Muscle of back (tissue), 3 donors: ENCODE measurements at regions not wholly inside any gene's neighbourhood (a gene's known extent, or its start where the extent isn't known, plus 50 kb on each side); places are given as distances from the start of the nearest gene placed in this dataset.

Source experiments
- DNase-seq, 3 donors: peaks; one replicate each; pipeline versions ENCODE4 v3.0.0 to v3.0.0-alpha.2; 2013

DNA sequence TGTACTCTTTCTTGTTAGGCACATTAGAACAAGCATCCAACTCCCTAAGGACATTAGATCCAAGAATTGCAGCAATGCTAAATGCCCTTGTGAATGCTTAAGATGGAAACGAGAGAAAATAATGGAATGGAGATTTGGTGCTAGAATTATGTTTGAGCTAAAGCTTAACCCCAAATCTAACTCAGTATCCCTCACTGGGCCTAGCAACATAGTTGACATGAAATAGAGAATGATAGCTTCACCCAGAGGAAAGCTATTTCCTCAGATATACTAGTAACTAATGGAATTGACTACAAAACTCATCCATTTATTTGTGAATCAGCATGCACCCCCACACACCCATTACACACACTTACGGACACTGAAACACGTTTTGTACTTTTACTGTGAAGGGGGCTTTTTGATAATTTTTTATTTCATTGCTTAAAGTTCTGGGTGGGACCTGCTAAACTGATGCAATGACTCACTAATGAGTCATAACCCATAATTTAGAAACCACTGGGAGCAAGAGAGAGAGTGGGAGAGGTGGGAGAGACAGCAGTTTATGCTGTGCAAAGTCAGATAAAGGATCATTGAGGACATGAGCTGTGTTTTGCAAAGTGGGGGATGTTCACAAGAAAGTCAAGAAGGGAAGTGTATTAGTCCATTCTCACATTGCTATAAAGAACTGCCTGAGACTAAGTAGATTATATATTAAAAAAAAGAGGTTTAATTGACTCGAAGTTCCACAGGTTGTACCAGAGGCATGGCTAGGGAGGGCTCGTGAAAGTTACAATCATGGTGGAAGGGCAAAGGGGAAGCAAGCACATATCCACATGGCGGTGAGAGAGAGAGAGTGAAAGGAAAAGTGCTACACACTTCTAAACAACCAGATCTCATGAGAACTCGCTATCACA lies 382.7 kb downstream of the SFMBT2 start:
- peak in 1 of 3 donors; percentile 18 for DNase-seq

DNA sequence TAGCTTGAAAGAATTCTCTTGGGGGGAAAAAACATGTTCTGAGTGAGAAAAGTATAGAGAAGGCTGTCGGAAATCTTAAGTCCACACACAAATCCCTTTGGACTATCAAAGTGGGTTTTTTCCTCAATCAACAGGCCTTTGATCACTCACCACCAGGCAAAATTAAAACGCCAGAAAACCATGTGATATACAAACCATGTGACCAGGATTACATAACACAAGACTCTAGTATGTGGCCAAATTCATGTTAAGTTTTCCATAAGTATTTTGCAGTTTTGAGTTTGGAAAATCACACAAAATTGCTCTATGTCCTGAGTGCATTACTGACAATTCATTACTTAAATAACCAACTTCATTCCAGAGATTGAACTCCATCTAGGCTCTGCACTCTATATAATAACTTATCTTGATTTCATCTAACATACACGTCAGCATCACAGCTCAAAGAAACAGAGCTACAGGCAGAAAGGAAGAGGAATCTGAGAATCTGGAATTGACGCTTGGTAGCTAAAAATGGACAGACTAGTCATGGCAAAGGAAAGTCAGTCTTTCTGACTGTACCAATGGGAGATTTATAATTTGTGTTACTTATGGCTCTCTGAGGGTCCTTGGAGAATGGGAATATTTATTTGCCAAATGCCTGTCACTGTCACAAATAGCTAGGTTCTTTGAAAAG lies 383.5 kb downstream of the SFMBT2 start:
- DNase-seq: peak in 1 of 3 donors; percentile 30

DNA sequence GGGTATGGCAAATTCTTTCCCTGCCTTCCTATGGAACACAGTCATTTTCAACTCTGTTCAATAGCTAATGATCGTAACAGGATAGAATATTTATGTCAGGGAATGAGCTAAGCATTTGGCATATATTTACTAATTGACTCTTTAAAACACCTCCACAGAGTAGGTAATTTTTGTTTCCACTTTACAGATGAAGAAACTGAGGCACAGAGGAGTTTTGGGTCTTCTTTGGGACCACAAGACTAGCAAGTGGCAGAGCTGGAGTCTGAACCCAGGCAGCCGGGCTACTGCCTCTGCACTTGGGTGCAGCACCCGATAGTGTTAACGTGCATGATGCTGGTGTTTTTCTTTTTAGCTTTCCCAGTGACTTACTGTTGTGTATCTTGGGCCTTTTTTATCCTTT lies 384.0 kb downstream of the SFMBT2 start:
- no peak for DNase-seq

GRCh38 chr10:7025296-7025695 lies 385.5 kb downstream of the SFMBT2 start:
- no peak for DNase-seq

DNA sequence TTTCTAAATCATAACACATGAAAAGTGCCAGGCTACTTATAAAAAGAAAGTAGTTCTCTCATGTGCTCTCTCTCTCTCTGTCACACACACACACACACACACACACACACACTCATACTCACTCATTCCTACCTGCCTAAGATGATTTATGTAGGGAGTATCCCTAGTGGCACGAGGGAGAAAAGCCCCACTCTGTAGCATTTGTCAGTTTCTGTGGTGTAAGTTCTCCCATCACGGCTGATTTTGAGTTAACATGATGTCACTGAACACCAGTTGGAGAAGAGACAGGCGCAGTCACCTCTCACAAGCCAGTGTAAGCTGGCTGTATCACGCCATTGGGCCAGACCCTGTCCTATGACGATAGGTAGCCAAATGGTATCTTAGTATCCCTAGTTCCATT lies 395.4 kb downstream of the SFMBT2 start:
- DNase-seq: no peak

GRCh38 chr10:7014721-7015120 lies 396.1 kb downstream of the SFMBT2 start:
- DNase-seq: no peak

GRCh38 chr10:7011994-7012393 lies 398.8 kb downstream of the SFMBT2 start:
- no peak for DNase-seq

- DNase-seq: no peak
Measured at GRCh38 chr10:7008645-7009044, 402.2 kb downstream of the SFMBT2 start.

- DNase-seq: no peak
Measured at GRCh38 chr10:7007600-7008190, 403.1 kb downstream of the SFMBT2 start.

DNA sequence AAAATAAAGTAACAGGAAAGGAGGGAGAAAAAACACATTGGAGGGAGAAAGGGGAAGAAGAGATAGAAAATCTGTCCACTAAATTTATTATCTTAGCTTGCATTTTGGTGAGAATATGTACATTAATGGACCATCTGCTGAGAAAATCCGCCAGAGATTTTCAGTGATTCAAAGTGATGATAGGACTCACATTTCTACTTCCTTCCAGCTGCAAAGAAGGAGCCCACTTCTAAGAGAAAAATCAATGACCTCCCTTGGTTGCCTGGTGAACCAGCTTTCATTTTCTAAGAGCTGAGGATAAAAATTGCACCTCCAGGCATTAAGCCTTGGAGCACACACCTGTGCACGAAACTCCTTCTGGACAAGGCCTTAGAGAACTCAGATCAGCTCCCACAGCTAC lies 404.3 kb downstream of the SFMBT2 start:
- peak; percentile 21 to 79 (median 46) for DNase-seq

- DNase-seq: no peak
Measured at GRCh38 chr10:7003831-7004395, 406.9 kb downstream of the SFMBT2 start.

- no peak for DNase-seq
Measured at GRCh38 chr10:7000061-7000460, 410.8 kb downstream of the SFMBT2 start.

GRCh38 chr10:6999232-6999925 lies 411.5 kb downstream of the SFMBT2 start:
- DNase-seq: no peak

- no peak for DNase-seq
Measured at GRCh38 chr10:6997509-6997908, 413.3 kb downstream of the SFMBT2 start.

GRCh38 chr10:6996431-6996830 lies 414.4 kb downstream of the SFMBT2 start:
- no peak for DNase-seq

GRCh38 chr10:6995831-6996230 lies 415.0 kb downstream of the SFMBT2 start:
- DNase-seq: peak in 2 of 3 donors; percentile 21 to 37

DNA sequence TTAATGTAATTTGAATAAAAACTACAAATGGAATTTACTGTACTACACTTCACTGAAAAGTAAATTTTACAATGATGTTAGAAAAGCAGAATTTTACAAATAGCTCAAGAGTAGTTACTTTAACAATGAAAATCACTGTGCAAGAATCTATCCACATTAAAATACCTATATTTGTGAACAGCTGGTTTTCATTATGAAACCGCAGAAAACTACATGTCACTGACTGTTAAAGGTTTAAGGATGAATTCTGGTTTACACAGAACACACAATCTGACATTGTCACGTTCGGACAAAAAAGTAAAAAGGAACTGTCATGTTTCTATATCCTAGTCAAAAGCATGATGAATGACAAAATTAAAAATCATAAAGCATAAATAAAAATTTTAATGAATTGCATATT lies 415.3 kb upstream of the PRKCQ start:
- DNase-seq: peak in 1 of 3 donors; percentile 48

- DNase-seq: no peak
Measured at GRCh38 chr10:6990891-6991290, 410.8 kb upstream of the PRKCQ start.

GRCh38 chr10:6988654-6989053 lies 408.6 kb upstream of the PRKCQ start:
- DNase-seq: no peak

- no peak for DNase-seq
Measured at GRCh38 chr10:6987536-6987945, 407.5 kb upstream of the PRKCQ start.

DNA sequence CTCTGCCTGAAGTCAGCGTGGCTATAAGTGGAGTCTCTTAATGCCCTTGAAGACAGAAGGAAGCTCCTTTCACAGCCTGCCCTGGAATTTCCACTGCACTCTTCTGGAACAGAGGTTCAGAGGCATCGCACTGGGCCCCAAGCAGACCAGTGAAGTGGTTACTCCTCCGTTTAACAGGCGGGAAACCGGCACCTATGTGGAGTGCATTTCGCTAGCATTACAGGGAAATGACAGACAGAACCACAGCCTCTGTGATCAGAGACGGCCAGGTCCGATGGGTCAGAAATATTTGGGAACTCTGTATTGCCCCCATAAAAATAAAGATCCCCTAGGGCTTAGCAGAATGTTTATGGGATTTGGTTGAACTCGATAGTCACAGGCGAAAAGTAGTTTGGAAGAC lies 406.9 kb upstream of the PRKCQ start:
- DNase-seq: no peak

GRCh38 chr10:6985644-6986043 lies 405.6 kb upstream of the PRKCQ start:
- no peak for DNase-seq
